Left forelimb (tissue), 1 donor: ENCODE measurements at regions not wholly inside any gene's neighbourhood (a gene's known extent, or its start where the extent isn't known, plus 50 kb on each side); places are given as distances from the start of the nearest gene placed in this dataset.

Source experiments
- DNase-seq: peaks from one replicate; pipeline ENCODE4 v3.0.0-alpha.2; 2018; ENCODE audit warnings: low spot score

- DNase-seq = no peak
Observed at GRCh38 chr2:60321816-60322215, 231.6 kb downstream of the BCL11A start.

- no peak for DNase-seq
Observed at GRCh38 chr2:60320724-60321123, 232.7 kb downstream of the BCL11A start.

- no peak for DNase-seq
Observed at GRCh38 chr2:60319031-60319547, 234.4 kb downstream of the BCL11A start.

- DNase-seq = no peak
Observed at GRCh38 chr2:60318544-60318943, 234.9 kb downstream of the BCL11A start.

- no peak for DNase-seq
Observed at GRCh38 chr2:60317844-60318243, 235.6 kb downstream of the BCL11A start.

- no peak for DNase-seq
Observed at GRCh38 chr2:60317034-60317386, 236.4 kb downstream of the BCL11A start.

- DNase-seq = no peak
Observed at GRCh38 chr2:60316381-60317033, 236.9 kb downstream of the BCL11A start.

- no peak for DNase-seq
Observed at GRCh38 chr2:60313470-60314172, 239.8 kb downstream of the BCL11A start.

GRCh38 chr2:60312618-60313017 is 240.8 kb downstream of the BCL11A start:
- no peak for DNase-seq

GRCh38 chr2:60311524-60311923 is 241.9 kb downstream of the BCL11A start:
- no peak for DNase-seq

GRCh38 chr2:60309941-60310660 is 243.4 kb downstream of the BCL11A start:
- DNase-seq = no peak

GRCh38 chr2:60309336-60309735 is 244.1 kb downstream of the BCL11A start:
- DNase-seq = no peak

- no peak for DNase-seq
Observed at GRCh38 chr2:60306267-60306861, 247.1 kb downstream of the BCL11A start.

GRCh38 chr2:60303680-60304079 is 249.8 kb downstream of the BCL11A start:
- DNase-seq = no peak

- DNase-seq = no peak
Observed at GRCh38 chr2:60302377-60303126, 250.9 kb downstream of the BCL11A start.

- no peak for DNase-seq
Observed at GRCh38 chr2:60301726-60302125, 251.7 kb downstream of the BCL11A start.

GRCh38 chr2:60299179-60299578 is 254.3 kb downstream of the BCL11A start:
- no peak for DNase-seq

GRCh38 chr2:60298006-60298696 is 255.3 kb downstream of the BCL11A start:
- DNase-seq = no peak

- no peak for DNase-seq
Observed at GRCh38 chr2:60297296-60298005, 256.0 kb downstream of the BCL11A start.

- DNase-seq = no peak
Observed at GRCh38 chr2:60296219-60296955, 257.1 kb downstream of the BCL11A start.
